ENCODE measurements at regions not wholly inside any gene's neighbourhood (a gene's known extent, or its start where the extent isn't known, plus 50 kb on each side); places are given as distances from the start of the nearest gene placed in this dataset.

- TF ChIP-seq CTCF (IDR thresholded peaks at IDR 0.05) = no peak
- no peak for TF ChIP-seq EP300 (IDR thresholded peaks at IDR 0.05)
- no peak for TF ChIP-seq POLR2AphosphoS5 (IDR thresholded peaks at IDR 0.05)
- TF ChIP-seq POLR2A (IDR thresholded peaks at IDR 0.05) = no peak
Observed at GRCh38 chr12:73235387-73235786, 963.2 kb downstream of the TRHDE start.
